ENCODE measurements at regions not wholly inside any gene's neighbourhood (a gene's known extent, or its start where the extent isn't known, plus 50 kb on each side); places are given as distances from the start of the nearest gene placed in this dataset.

DNA sequence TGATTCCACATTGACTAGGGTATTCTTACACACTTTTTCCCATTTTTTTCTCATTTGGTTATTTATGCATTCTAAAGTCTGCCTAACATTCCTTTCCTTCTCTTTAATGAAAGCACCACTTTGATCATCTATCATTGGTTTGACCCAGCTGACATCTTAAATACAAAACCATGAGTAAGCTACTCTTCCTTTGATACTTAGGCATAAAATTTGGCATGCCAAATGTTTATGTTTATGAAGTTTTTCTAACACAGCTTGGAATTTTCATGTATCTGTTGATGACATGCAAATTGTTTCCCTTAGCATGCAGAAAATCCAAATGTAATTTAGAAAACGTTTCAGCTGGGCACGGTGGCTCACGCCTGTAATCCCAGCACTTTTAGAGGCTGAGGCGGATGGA is 534.9 kb downstream of the QKI start:
- H3F3A ChIP-seq (ENCODE audit: control insufficient read depth, insufficient read depth), result no peaks in the 10 kb centered on the region
- no peaks in the 10 kb centered on the region for H3K9me3 ChIP-seq (ENCODE audit: control insufficient read depth, insufficient read depth, low read length)
- H3K4me3 ChIP-seq (ENCODE audit: low read length), result no peak overlapping the region
- no peaks in the 10 kb centered on the region for H3K4me1 ChIP-seq (ENCODE audit: control insufficient read depth, low read length)
- H4K20me1 ChIP-seq (ENCODE audit: control insufficient read depth, insufficient read depth, low read depth, low read length), result no peaks in the 10 kb centered on the region
- H3K27me3 ChIP-seq (ENCODE audit: control insufficient read depth, low read length), result peaks cover 3% of the 10 kb centered on the region; the same call in 1 of the 2 replicates
- H3K9me2 ChIP-seq (replicated peaks; ENCODE audit: control insufficient read depth, low read length), result no peaks in the 10 kb centered on the region
- no peaks in the 10 kb centered on the region for H3K79me2 ChIP-seq (ENCODE audit: control insufficient read depth, low read length)
- H3K4me2 ChIP-seq (ENCODE audit: low read length), result no peak overlapping the region
- TF ChIP-seq, protein P1, sequence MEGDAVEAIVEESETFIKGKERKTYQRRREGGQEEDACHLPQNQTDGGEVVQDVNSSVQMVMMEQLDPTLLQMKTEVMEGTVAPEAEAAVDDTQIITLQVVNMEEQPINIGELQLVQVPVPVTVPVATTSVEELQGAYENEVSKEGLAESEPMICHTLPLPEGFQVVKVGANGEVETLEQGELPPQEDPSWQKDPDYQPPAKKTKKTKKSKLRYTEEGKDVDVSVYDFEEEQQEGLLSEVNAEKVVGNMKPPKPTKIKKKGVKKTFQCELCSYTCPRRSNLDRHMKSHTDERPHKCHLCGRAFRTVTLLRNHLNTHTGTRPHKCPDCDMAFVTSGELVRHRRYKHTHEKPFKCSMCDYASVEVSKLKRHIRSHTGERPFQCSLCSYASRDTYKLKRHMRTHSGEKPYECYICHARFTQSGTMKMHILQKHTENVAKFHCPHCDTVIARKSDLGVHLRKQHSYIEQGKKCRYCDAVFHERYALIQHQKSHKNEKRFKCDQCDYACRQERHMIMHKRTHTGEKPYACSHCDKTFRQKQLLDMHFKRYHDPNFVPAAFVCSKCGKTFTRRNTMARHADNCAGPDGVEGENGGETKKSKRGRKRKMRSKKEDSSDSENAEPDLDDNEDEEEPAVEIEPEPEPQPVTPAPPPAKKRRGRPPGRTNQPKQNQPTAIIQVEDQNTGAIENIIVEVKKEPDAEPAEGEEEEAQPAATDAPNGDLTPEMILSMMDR (IDR thresholded peaks at IDR 0.05; ENCODE audit: low read depth, low read length, poor library complexity, severe bottlenecking), result no peak
- no peaks in the 10 kb centered on the region for H3K36me3 ChIP-seq (ENCODE audit: control insufficient read depth, low read length)
- no peak overlapping the region for H3K27ac ChIP-seq (ENCODE audit: low read depth, low read length)

GRCh38 chr6:163948250-163948649 is 533.7 kb downstream of the QKI start:
- Histone ChIP-seq H3K4me3 (ENCODE audit: low read length) (no peak overlapping the region), H3F3A (ENCODE audit: control insufficient read depth, insufficient read depth) (no peaks in the 10 kb centered on the region), H3K27me3 (ENCODE audit: control insufficient read depth, low read length) (no peaks in the 10 kb centered on the region; the same call in 1 of the 2 replicates), H3K9me2 (replicated peaks; ENCODE audit: control insufficient read depth, low read length) (no peaks in the 10 kb centered on the region), H4K20me1 (ENCODE audit: control insufficient read depth, insufficient read depth, low read depth, low read length) (no peaks in the 10 kb centered on the region), H3K36me3 (ENCODE audit: control insufficient read depth, low read length) (no peaks in the 10 kb centered on the region), H3K4me1 (ENCODE audit: control insufficient read depth, low read length) (no peaks in the 10 kb centered on the region), H3K79me2 (ENCODE audit: control insufficient read depth, low read length) (no peaks in the 10 kb centered on the region), H3K27ac (ENCODE audit: low read depth, low read length) (no peak overlapping the region), H3K9me3 (ENCODE audit: control insufficient read depth, insufficient read depth, low read length) (no peaks in the 10 kb centered on the region), H3K4me2 (ENCODE audit: low read length) (no peak overlapping the region)
- TF ChIP-seq, protein P1 (IDR thresholded peaks at IDR 0.05; ENCODE audit: low read depth, low read length, poor library complexity, severe bottlenecking), result no peak
- TF ChIP-seq EZH2phosphoT487 (IDR thresholded peaks at IDR 0.05; ENCODE audit: borderline replicate concordance, low read length), result no peak

DNA sequence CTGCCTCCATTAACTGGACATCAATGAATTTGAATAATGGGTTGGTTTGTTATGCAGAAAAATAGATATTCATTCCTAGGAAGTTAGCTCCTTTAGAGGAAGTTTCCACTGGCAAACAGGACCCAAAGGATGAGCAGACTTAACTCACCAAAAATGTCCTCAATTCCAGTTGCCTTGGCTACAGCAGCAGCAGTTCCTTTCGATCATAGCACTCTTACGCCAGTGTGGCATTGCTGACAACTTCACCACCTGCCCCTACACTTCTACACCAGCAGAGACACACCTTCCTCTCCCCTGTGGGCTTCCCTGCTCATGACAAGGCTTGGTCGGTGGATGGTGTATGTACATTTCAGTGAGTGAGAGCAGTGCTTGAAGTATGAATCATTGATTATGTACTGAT is 532.8 kb downstream of the QKI start:
- no peak overlapping the region for H3K4me3 ChIP-seq (ENCODE audit: low read length)
- no peaks in the 10 kb centered on the region for H3K36me3 ChIP-seq (ENCODE audit: control insufficient read depth, low read length)
- H3K4me2 ChIP-seq (ENCODE audit: low read length), result no peak overlapping the region
- TF ChIP-seq, protein P1 (IDR thresholded peaks at IDR 0.05; ENCODE audit: low read depth, low read length, poor library complexity, severe bottlenecking), result no peak
- TF ChIP-seq EZH2phosphoT487 (IDR thresholded peaks at IDR 0.05; ENCODE audit: borderline replicate concordance, low read length), result no peak
- H4K20me1 ChIP-seq (ENCODE audit: control insufficient read depth, insufficient read depth, low read depth, low read length), result no peaks in the 10 kb centered on the region
- no peaks in the 10 kb centered on the region for H3K9me3 ChIP-seq (ENCODE audit: control insufficient read depth, insufficient read depth, low read length)
- H3K27ac ChIP-seq (ENCODE audit: low read depth, low read length), result no peak overlapping the region
- H3K27me3 ChIP-seq (ENCODE audit: control insufficient read depth, low read length), result no peaks in the 10 kb centered on the region
- no peaks in the 10 kb centered on the region for H3F3A ChIP-seq (ENCODE audit: control insufficient read depth, insufficient read depth)
- H3K9me2 ChIP-seq (replicated peaks; ENCODE audit: control insufficient read depth, low read length), result no peaks in the 10 kb centered on the region
- no peaks in the 10 kb centered on the region for H3K4me1 ChIP-seq (ENCODE audit: control insufficient read depth, low read length)
- no peaks in the 10 kb centered on the region for H3K79me2 ChIP-seq (ENCODE audit: control insufficient read depth, low read length)

GRCh38 chr6:163946437-163946836 is 531.9 kb downstream of the QKI start:
- H3K4me2 ChIP-seq (ENCODE audit: low read length), result no peak overlapping the region
- no peak for TF ChIP-seq EZH2phosphoT487 (IDR thresholded peaks at IDR 0.05; ENCODE audit: borderline replicate concordance, low read length)
- TF ChIP-seq, protein P1 (IDR thresholded peaks at IDR 0.05; ENCODE audit: low read depth, low read length, poor library complexity, severe bottlenecking), result no peak
- H3K79me2 ChIP-seq (ENCODE audit: control insufficient read depth, low read length), result no peaks in the 10 kb centered on the region
- H3K4me3 ChIP-seq (ENCODE audit: low read length), result no peak overlapping the region
- no peaks in the 10 kb centered on the region for H3K9me2 ChIP-seq (replicated peaks; ENCODE audit: control insufficient read depth, low read length)
- H3K9me3 ChIP-seq (ENCODE audit: control insufficient read depth, insufficient read depth, low read length), result no peaks in the 10 kb centered on the region
- H4K20me1 ChIP-seq (ENCODE audit: control insufficient read depth, insufficient read depth, low read depth, low read length), result no peaks in the 10 kb centered on the region
- no peaks in the 10 kb centered on the region for H3K36me3 ChIP-seq (ENCODE audit: control insufficient read depth, low read length)
- no peak overlapping the region for H3K27ac ChIP-seq (ENCODE audit: low read depth, low read length)
- H3K27me3 ChIP-seq (ENCODE audit: control insufficient read depth, low read length), result no peaks in the 10 kb centered on the region
- no peaks in the 10 kb centered on the region for H3K4me1 ChIP-seq (ENCODE audit: control insufficient read depth, low read length)
- H3F3A ChIP-seq (ENCODE audit: control insufficient read depth, insufficient read depth), result no peaks in the 10 kb centered on the region
